Osteoblast (primary cell): ENCODE measurements at regions not wholly inside any gene's neighbourhood (a gene's known extent, or its start where the extent isn't known, plus 50 kb on each side); places are given as distances from the start of the nearest gene placed in this dataset.

Source experiments
- DNase-seq: peaks from one replicate; pipeline ENCODE4 v3.0.0; 2011; ENCODE audit warnings: low spot score, mixed read lengths; ENCODE audit not compliant: insufficient read length; ENCODE audit errors: missing footprints
- H2AFZ ChIP-seq: 2 replicates; pipeline ENCODE4 v1.6.0; 2011; ENCODE audit warnings: mild to moderate bottlenecking, low read length
- H3K27ac ChIP-seq: 2 replicates; pipeline ENCODE4 v1.5.1; 2011; ENCODE audit warnings: mild to moderate bottlenecking, low read depth, low read length, moderate library complexity
- H3K27me3 ChIP-seq: 2 replicates; pipeline ENCODE4 v1.6.0; 2012; ENCODE audit warnings: mild to moderate bottlenecking, control low read depth, inconsistent platforms, low read length, moderate library complexity; ENCODE audit not compliant: insufficient read depth
- H3K36me3 ChIP-seq: 2 replicates; pipeline ENCODE4 v1.5.1; 2011; ENCODE audit warnings: mild to moderate bottlenecking, low read length, control low read depth, moderate library complexity; ENCODE audit not compliant: insufficient read depth
- H3K4me1 ChIP-seq: 2 replicates; pipeline ENCODE4 v1.5.1; 2011; ENCODE audit warnings: mild to moderate bottlenecking, low read length, control low read depth, moderate library complexity; ENCODE audit not compliant: insufficient read depth
- H3K4me2 ChIP-seq: 2 replicates; pipeline ENCODE4 v1.6.0; 2011; ENCODE audit warnings: mild to moderate bottlenecking, low read length; ENCODE audit not compliant: insufficient read depth
- H3K4me3 ChIP-seq: fragments of 200-600 bp; sonication (generic); 3 replicates; pipeline ENCODE4 v1.5.1; 2012; ENCODE audit warnings: mild to moderate bottlenecking, low read length, inconsistent platforms; ENCODE audit not compliant: insufficient read depth
- H3K79me2 ChIP-seq: 2 replicates; pipeline ENCODE4 v1.6.0; 2012; ENCODE audit warnings: mild to moderate bottlenecking, low read length, control low read depth, inconsistent platforms; ENCODE audit not compliant: insufficient read depth
- H3K9me3 ChIP-seq: 2 replicates; pipeline ENCODE4 v1.5.1; 2011; ENCODE audit warnings: low read depth, low read length, control low read depth
- H4K20me1 ChIP-seq: 2 replicates; pipeline ENCODE4 v1.6.0; 2012; ENCODE audit warnings: mild to moderate bottlenecking, low read length, control low read depth; ENCODE audit not compliant: insufficient read depth
- CTCF ChIP-seq: IDR thresholded peaks from 2 replicates; pipeline ENCODE4 v1.5.1; 2011; ENCODE audit warnings: mild to moderate bottlenecking, low read depth, low read length, moderate library complexity; ENCODE audit errors: extremely low read depth

GRCh38 chr15:62337934-62338333 is 172.8 kb upstream of the C2CD4B start:
- Histone ChIP-seq H2AFZ (no peak overlapping the region), H3K79me2 (no peaks in the 10 kb centered on the region), H3K4me2 (no peak overlapping the region), H3K36me3 (no peaks in the 10 kb centered on the region), H4K20me1 (no peaks in the 10 kb centered on the region), H3K27me3 (peaks cover 16% of the 10 kb centered on the region), H3K4me1 (no peaks in the 10 kb centered on the region), H3K4me3 (no peak overlapping the region), H3K27ac (no peak overlapping the region), H3K9me3 (no peaks in the 10 kb centered on the region)
- no peak for TF ChIP-seq CTCF
- DNase-seq, result no peak

GRCh38 chr15:62338497-62338896 is 173.4 kb upstream of the C2CD4B start:
- Histone ChIP-seq H3K27me3 (peaks cover 16% of the 10 kb centered on the region), H3K27ac (no peak overlapping the region)
- no peak for DNase-seq

GRCh38 chr15:62342959-62343358 is 177.9 kb upstream of the C2CD4B start:
- Histone ChIP-seq H3K27ac (no peak overlapping the region), H3K27me3 (peaks cover 13% of the 10 kb centered on the region), H3K79me2 (no peaks in the 10 kb centered on the region), H4K20me1 (no peaks in the 10 kb centered on the region), H3K4me1 (no peaks in the 10 kb centered on the region), H3K4me3 (no peak overlapping the region), H3K4me2 (no peak overlapping the region), H2AFZ (no peak overlapping the region), H3K36me3 (no peaks in the 10 kb centered on the region), H3K9me3 (no peaks in the 10 kb centered on the region)
- DNase-seq, result no peak
- no peak for TF ChIP-seq CTCF

More at GRCh38 chr15:62338497-62338896, 173.4 kb upstream of the C2CD4B start:
- no peak overlapping the region for H2AFZ ChIP-seq
- H3K4me1 ChIP-seq, result no peaks in the 10 kb centered on the region
- H3K4me2 ChIP-seq, result no peak overlapping the region
- H3K9me3 ChIP-seq, result no peaks in the 10 kb centered on the region
- H3K4me3 ChIP-seq, result no peak overlapping the region
- TF ChIP-seq CTCF, result no peak
- H3K36me3 ChIP-seq, result no peaks in the 10 kb centered on the region
- H3K79me2 ChIP-seq, result no peaks in the 10 kb centered on the region
- H4K20me1 ChIP-seq, result no peaks in the 10 kb centered on the region

- H3K4me2 ChIP-seq, result no peak overlapping the region
- no peak overlapping the region for H2AFZ ChIP-seq
- no peak for TF ChIP-seq CTCF
- no peaks in the 10 kb centered on the region for H4K20me1 ChIP-seq
- H3K4me3 ChIP-seq, result no peak overlapping the region
- no peaks in the 10 kb centered on the region for H3K79me2 ChIP-seq
- no peaks in the 10 kb centered on the region for H3K9me3 ChIP-seq
- no peak for DNase-seq
- peaks cover 9% of the 10 kb centered on the region for H3K27me3 ChIP-seq
- no peaks in the 10 kb centered on the region for H3K4me1 ChIP-seq
- H3K36me3 ChIP-seq, result no peaks in the 10 kb centered on the region
- no peak overlapping the region for H3K27ac ChIP-seq
These were observed 178.3 kb upstream of the C2CD4B start for GRCh38 chr15:62343397-62343796.
